HG03520 (cell line): ENCODE measurements at regions not wholly inside any gene's neighbourhood (a gene's known extent, or its start where the extent isn't known, plus 50 kb on each side); places are given as distances from the start of the nearest gene placed in this dataset.
A peak's percentile ranks its signal among the peaks of the same experiment; 100 is the strongest.
"Not testable (repeated sequence)": the region's sequence is repeated elsewhere in the genome, so short reads cannot be mapped to it uniquely, and the experiment has no call there.

ENCODE experiments used
- ATAC-seq: cut with Tn5 transposase; IDR thresholded peaks from one replicate; pipeline ENCODE4 v1.9.1; 2021; ENCODE audit warnings: mild to moderate bottlenecking, moderate library complexity; ENCODE audit not compliant: unreplicated experiment

DNA sequence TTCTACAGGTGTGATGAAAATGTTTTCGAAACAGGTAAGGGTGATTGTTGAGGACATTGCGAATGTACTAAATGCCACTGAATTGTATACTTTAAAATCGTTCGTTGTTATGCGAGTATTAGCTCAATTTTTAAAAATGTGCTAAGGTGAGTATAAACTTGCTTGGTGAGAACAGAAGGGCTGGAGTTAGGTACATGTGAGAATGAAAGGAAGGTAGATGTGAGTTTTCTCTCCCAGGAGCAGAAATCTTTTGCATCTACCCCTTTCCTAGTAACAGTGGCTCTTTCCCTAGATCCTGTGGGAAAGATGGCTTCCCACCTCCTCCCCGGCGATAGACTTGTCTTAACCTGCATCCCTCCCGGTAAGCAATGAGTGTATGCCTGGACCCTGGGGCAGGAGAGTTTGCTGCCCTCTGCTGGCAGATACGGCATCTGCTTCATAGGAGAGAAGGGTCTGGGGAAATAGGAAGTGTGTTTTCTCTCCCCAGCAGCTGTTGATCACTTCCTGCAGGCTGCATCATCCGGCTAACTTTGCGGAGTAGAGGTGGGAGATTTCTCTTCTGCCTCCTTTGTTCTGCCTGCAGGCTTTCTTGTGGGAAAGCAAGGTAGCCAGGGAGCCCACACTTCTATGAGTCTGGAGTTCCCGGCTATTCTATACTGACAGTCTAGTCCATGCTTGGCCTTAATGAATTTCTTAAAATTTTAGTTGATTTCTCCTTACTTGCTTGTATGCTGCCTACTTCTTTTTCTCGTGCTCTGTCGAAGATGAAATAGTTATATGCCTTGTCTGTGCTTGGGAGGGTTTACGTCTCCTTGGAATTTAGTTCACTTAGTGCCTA, 373.3 kb upstream of the SEMA6A start:
- ATAC-seq: peak; percentile 100

DNA sequence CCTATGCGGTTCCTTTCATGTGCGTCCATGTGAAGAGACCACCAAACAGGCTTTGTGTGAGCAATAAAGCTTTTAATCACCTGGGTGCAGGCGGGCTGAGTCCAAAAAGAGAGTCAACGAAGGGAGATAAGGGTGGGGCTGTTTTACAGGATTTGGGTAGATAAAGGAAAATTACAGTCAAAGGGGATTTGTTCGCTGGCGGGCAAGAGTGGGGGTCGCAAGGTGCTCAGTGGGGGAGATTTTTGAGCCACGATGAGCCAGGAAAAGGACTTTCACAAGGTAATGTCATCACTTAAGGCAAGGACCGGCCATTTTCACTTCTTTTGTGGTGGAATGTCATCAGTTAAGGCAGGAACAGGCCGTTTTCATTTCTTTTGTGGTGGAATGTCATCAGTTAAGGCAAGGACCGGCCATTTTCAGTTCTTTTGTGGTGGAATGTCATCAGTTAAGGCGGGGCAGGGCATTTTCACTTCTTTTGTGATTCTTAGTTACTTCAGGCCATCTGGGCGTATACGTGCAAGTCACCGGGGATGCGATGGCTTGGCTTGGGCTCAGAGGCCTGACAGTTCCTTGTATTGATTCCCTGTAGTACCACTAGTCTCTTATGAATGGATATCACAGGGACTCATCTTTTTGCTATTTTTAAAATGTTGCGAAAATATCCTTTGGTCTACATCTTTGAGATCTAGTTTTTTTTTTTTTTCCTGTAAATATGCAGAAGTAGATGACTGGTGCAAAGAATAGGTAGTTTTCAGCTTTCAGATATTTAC, 371.2 kb upstream of the SEMA6A start:
- ATAC-seq: not testable (repeated sequence)

DNA sequence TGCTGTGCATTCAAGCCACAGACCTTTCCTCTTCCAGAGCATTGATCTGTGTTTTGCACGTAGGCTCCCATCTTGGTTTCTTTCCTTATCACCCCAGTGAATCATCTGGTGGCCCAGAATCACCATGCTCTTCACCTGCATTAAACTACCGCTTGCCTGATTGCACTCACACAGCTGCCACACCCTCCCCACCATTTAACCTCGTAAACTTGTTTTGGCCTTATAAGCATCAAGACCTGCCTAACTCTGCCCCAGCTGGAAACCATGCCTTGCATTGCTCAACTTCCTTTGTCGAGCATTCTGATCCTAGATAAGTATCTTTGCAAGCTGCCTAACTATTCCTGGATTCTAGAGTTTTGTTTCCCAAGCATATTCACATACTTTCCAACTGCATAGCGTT, 369.6 kb upstream of the SEMA6A start:
- ATAC-seq: no peak

DNA sequence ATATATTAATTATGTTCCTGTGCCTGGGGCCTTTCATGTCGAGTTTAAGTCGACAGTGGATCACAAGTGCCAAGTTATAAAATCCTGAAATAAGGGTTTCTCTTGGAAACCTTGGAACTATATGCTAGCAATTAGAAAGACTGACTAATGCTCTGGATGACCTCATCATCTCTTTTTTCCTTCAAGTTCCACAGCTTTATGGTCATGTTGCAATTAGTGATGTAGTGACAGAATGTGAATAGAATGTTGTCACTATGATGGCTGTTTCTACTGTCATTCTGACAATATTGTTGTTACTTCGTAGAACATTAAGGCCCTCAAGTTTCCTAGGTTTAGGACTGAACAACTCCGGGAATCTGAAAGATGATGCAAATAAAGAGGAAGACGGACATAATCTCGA, 368.0 kb upstream of the SEMA6A start:
- no peak for ATAC-seq

DNA sequence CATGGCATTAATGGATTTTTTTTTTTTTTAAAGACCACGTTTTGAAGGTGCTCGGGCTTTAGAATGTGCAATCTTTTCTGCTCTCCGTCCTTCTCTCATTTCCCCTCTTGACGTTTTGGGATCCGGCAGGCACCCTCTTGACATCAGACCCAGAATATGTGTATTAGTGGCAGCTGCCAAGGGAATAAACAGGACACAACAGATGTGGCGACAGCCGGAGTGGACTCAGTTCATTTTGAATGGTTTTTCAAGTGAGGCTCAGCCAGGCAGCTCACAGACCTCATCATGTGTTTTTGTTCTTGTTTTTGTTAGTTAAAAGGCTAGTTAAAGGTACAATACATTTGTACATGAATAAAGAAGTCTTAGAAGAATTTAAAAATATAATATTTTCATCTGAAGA, 365.0 kb upstream of the SEMA6A start:
- no peak for ATAC-seq

DNA sequence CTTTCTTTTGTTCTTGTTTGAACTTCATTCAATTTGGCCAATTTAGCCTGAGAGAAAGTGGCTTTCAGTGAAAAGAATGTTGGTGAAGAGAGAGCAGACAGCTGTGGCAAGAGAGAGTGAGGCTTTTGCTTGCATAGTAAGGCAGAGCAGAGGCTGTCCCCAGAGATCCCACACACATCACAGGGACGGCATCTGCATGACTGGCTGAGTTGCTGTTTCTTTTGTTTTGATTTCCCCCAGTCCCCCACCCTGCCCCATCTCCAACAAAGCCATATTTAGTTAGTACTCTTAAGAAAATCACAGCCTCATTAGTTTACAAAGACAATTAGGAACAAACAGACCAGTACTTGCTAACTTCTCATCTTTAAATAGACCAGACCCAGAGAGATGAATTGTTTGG, 363.9 kb upstream of the SEMA6A start:
- ATAC-seq: no peak

DNA sequence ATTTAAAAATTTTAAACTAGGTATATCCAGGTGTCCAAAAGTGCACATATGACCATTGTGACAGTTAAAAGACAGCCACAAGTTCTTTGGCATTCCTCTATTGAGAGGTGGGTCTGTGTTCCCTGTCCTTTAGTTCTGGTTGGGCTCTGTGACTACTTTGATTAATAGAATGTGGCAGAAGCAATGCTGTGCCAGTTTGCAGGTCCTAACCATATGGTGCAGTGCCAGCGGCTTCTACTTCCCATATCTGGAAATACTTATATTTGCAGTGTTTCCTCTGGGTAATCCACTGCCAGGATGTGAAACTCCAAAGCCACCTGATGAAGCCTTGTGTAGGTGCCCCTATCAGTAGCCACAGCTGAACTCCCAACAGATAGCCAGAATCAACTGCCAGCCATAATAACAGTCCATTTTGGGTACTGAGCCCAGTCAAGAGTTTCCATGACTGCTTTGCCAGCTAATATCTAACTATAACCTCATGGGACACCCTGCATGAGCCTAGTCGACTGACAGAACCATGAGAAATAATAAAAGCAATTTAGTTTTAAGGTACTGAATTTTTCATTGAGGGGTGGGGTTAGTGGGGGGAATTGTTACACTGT, 361.0 kb upstream of the SEMA6A start:
- no peak for ATAC-seq

DNA sequence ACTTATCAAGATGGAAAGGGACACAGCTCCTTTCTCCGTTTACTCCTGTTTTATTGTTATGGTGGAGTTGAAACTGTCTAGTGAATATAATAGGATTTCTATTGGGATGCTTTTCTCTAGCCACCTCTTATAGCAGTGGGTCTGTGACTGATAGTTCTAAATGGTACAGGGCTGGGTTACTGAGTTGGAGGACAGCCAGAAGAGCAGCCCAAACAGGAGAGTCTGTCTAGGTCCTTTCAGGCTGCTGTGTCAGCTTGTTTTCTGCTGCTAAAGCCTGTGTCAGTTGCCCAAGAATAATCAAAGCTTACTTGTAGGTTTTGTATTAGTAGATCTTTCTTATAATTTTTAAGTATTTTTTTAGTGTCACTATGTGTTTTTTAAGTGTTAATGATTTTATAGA, 356.0 kb upstream of the SEMA6A start:
- ATAC-seq: no peak

DNA sequence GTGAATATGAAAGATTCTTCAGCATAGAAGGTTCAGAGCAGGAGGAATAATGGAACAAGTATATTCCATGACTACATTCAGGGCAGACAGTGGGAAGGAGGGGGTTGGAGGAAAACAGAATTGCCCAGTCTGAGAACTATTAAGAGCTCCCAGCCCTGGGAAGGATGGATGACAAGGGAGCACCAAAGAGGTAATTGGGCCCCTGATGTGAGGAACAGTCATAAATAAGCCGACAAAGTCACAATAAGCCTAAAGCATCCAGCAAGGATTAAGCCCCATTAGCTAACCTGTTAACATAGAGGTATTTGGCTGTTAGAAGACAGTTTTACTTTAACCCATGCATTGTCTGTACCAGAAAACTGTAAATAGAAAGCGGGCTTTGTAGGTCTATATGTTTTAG, 348.7 kb upstream of the SEMA6A start:
- ATAC-seq: no peak

DNA sequence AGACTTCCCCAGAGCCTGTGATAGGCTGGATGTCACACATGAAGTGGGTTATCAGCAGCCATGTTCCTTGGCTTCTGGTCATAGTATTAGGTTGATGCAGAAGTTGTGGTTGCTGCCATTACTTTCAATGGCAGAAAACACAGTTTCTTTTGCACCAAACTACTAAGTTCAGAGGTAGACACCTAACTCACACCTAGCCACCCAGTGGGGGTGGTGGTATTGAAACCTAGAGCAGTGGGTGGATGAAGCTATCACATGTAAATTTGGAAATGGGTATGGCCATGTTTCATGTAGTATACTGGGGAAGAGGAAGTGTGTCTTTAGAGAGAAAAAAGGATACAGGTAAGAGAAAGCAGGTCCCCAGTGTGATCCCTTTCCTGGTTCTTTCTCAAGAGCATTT, 347.9 kb upstream of the SEMA6A start:
- ATAC-seq: peak; percentile 97

DNA sequence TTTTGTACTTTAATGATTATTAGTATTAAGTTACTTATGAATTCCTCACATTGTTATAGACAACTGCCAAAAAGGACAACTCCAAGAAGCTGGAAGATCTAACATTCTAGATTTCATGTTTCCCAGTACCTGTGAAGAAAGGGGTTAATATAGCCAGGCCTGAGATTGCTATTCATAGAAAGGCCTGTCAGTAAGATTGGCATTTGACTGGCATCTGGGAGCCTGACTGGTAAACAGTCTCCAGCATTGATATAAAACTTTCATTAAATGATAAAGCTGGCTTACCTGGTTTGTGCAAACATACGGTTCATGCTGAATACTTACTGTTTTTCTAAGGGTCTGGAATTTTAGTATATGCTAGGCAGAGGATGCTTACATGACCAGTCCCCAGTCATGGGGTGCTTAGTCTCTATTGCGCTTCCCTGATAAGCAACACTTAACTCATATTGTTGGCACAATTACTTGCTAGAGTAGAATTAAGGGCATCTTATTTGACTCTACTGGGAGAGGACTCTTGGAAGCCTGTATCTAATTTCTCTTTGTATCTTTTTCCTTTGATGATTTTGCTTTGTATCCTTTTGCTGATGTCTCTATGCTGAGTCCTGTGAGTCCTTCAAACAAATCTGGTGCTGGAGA, 340.4 kb upstream of the SEMA6A start:
- no peak for ATAC-seq

DNA sequence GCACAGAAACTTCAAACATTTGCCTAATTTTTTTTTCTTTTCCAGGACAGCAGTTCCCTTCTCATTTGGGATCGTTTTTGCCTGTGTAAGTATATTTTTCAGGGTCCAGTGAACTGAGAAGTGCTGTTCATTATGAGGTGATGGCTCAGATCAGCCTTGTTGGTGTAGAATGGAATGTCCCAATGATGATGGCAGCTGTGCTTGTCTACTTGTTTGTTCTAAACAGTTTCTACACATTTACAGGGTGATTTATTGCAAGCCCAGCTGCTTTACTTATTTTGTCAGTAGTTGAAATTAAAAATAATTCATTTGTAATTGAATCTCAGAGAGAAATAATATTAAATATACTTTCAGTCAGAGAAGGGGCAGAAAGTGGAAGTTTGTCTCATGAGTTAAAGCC, 337.6 kb upstream of the SEMA6A start:
- no peak for ATAC-seq

DNA sequence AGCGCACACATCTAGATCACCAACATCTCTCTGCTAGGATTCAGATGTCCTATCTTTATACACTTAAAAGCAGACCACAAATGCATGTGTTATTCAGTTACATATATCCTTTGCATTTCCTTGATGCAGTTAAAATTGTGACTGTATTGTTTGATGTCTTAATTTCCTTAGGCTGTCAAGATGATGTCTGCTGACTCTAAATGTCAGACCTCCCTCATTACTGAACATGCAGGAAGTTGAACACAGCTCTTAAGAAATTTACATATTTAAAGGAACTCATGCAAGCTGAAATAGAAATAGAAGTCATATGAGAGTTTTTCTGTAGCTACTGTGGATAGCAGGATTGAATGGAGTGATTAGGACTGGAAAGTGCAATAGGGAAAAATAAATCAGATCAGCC, 336.5 kb upstream of the SEMA6A start:
- ATAC-seq: no peak

DNA sequence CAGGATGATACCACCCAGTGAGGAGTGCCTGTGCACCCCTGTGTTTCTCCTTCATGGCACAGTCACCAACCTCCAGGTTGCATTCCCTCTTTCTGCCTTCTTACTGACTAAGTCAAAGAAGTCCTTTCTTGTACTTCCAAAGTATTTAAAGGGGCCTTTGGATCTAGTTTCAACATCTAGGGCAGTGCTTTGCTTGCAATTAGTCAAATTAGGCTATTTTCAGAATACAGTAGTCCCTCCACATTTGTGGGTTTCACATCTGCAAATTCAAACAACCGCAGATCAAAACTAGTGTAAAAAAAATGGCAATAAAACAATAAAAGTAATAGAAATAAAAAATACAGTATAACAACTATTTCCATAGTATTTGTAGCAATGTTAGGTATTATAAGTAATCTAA, 333.9 kb upstream of the SEMA6A start:
- ATAC-seq: peak; percentile 75

DNA sequence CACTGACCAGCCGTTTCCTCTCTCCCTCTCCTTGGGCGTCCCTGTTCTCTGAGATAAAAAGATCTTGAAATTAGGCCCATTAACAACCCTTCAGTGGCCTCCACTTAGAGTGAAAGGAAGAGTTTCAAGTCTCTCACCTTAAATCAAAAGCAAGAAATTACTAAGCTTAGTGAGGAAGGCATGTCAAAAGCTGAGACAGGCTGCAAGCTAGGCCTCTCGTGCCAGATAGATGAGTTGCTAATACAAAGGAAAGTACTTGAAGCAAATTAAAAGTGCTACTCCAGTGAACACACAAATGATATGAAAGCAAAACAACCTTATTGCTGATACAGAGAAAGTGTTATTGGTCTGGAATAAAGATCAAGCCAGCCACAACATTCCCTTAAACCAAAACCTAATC, 331.3 kb upstream of the SEMA6A start:
- ATAC-seq: no peak

DNA sequence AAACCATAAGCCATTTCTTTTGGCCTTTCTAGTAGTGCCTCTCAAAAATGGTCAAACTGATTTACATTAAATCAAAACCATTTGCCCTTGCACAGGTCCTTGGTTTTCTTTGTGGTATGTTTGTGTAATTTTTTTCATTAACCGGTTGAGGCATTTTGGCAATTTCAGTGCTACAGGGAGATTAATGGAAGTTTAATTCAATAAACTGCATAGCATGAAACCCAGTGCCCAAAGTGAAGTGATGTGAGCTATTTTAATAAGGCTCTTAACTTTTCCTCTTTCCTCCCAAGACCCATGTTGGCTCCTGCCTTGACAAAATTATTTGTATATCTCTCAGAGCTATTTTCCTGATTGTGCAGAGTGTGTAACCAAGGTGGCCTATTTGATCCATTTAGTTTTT, 326.2 kb upstream of the SEMA6A start:
- ATAC-seq: no peak

DNA sequence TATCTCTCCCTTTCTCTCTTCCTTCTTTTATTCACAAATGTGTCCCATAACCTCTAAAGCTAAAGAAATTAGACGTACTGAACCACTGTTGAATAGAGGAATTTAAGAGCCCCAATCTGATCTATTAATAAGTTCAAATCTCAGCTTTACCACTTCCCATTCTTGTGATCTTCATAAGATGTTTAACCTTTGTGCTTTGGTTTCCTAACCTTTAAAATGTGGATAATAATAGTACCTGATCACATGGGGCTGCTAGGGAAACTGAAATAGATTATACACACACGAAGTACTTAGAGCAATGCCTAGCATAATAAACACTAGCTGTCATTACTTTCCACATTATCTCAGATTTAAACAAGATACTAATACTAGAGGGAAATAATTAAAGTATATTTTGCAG, 324.3 kb upstream of the SEMA6A start:
- peak; percentile 86 for ATAC-seq

DNA sequence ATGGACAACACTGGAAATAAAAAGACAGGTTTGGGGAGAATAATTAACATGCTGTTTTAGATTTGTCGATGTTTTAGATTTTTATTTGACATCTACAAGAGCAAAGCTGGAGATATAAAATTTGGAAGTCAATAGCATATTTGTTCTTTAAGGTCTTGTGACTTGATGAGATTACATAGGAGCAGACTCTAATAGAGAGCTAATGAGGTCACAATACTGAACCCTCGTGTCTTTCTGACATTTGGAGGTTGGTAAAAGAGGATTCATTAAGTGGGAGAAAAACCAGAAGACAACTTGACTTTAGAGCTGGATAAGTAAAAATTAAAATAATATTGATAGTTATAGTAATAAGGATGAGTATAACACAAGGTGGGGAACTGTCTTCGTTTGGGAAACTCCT, 322.7 kb upstream of the SEMA6A start:
- no peak for ATAC-seq

DNA sequence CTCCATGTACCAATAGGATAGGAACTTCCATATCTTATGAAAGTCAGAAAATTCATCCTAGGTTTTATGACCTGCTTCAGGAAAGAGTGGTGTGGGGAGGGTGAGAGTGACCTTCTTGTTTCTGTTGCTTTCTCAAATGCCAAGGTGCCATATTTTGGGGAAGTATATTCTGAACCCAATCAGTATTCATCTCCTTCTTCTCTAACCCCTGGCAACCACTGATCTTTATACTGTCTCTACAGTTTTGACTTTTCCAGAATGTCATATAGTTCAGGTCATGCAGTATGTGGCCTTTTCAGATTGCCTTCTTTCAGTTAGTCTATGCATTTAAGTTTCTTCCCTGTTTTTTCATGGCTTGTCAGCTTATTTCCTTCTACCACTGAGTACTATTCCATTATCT, 321.4 kb upstream of the SEMA6A start:
- ATAC-seq: no peak

DNA sequence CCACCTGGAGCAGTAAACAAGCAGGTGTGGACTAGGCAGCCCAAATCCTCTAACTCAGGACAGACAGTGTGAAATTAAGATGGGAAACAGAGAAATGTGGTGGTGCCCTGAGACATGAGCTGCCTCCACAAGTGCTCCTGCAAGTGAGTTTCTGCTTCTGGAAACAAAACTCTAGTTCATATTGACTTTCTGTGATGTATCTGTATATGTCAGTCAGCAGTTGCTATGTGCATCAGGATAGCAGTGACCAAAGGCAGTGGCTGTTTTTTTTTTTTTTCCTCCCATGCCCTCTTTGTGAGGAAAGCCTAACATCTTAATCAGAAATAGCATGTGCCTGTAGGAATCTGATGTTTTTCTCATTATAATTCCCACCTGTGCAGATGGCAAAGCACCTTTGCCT, 318.4 kb upstream of the SEMA6A start:
- no peak for ATAC-seq

DNA sequence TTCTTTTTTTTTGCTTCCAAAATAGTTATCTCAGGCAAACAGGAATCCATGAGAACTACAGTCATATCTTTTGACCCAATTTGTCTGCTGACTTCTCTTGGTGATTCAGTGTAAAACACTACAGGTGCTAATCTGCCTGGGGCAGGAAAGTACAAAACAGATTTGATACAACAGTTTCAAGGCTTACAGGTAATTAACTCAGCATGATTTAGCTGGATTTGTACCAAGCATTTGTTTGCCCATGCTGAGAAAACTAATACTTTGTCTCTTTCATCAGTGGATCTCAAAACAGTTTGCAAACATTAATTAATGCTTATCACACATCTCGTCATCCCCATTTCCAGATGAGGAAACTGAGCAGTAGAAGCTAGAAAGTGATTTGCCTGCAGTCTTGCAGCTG, 312.5 kb upstream of the SEMA6A start:
- no peak for ATAC-seq

DNA sequence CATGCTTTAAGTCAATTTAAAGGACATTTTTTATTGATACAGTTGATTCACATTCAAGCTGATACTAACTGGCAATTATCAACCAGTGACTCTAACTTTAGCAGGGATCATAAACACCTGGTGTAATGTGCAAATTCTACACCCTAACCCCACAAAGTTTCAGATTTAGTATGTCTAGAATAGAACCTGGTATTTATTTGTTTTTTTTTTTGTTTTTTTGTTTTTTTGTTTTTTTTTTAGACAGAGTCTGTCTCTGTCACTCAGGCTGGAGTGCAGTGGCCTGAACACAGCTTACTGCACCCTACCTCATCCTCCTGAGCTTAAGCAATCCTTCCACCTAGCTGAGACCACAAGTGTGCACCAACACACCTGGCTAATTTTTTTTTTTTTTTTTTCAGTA, 311.2 kb upstream of the SEMA6A start:
- peak; percentile 53 for ATAC-seq
